IMR-90 (cell line): ENCODE measurements at regions not wholly inside any gene's neighbourhood (a gene's known extent, or its start where the extent isn't known, plus 50 kb on each side); places are given as distances from the start of the nearest gene placed in this dataset.

Source experiments
- ATAC-seq: fragments of 200-7000 bp; cut with Tn5 transposase; 2 replicates; pipeline ENCODE4 v1.9.1; 2020; ENCODE audit warnings: low read depth, mild to moderate bottlenecking, moderate library complexity
- BruUV-seq: library from RNA; stranded (reverse); fragments of 400-500 nt; replicated peaks from 2 replicates; lab custom pipeline; 2021; lab: Mats Ljungman, UMichigan
- CTCF ChIA-PET: fragments of 300-600 bp; formaldehyde crosslinking; extraction: SDS; loops from one replicate; lab custom pipeline; 2021; ENCODE audit warnings: antibody characterized with exemption; lab: Yijun Ruan, JAX
- POLR2A ChIA-PET: fragments of 300-600 bp; sonication (Branson Sonifier 250); formaldehyde crosslinking; loops from one replicate; lab custom pipeline; 2022; ENCODE audit warnings: antibody characterized with exemption; ENCODE audit not compliant: unreplicated experiment; lab: Charles Lee
- DNase-seq: peaks from one replicate; pipeline ENCODE4 v3.0.0; 2013
- H2AFZ ChIP-seq: replicated peaks from 2 replicates; pipeline ENCODE3; 2013; ENCODE audit warnings: low read length, mild to moderate bottlenecking; ENCODE audit not compliant: poor library complexity
- H2AK5ac ChIP-seq: 2 replicates; pipeline ENCODE4 v1.6.1; 2013; ENCODE audit warnings: low read depth, low read length, inconsistent platforms
- H2AK9ac ChIP-seq: replicated peaks from 2 replicates; pipeline ENCODE3; 2013; ENCODE audit warnings: mild to moderate bottlenecking, low read depth, low read length, moderate library complexity; ENCODE audit not compliant: poor library complexity
- H2BK120ac ChIP-seq: 2 replicates; pipeline ENCODE4 v1.6.1; 2013; ENCODE audit warnings: low read depth, low read length, inconsistent platforms
- H2BK15ac ChIP-seq: 3 replicates; pipeline ENCODE4 v1.6.1; 2013; ENCODE audit warnings: low read depth, low read length, inconsistent platforms
- H2BK20ac ChIP-seq: 2 replicates; pipeline ENCODE4 v1.6.1; 2013; ENCODE audit warnings: low read depth, mild to moderate bottlenecking, inconsistent platforms, low read length, moderate library complexity
- H2BK5ac ChIP-seq: 2 replicates; pipeline ENCODE4 v1.6.1; 2013; ENCODE audit warnings: mild to moderate bottlenecking, low read depth, low read length, inconsistent platforms; ENCODE audit not compliant: poor library complexity, severe bottlenecking
- H3K14ac ChIP-seq: replicated peaks from 2 replicates; pipeline ENCODE4 v1.6.1; 2013; ENCODE audit warnings: low read depth, low read length, inconsistent platforms
- H3K18ac ChIP-seq: 2 replicates; pipeline ENCODE4 v1.6.1; 2013; ENCODE audit warnings: low read depth, low read length, control low read depth
- H3K23ac ChIP-seq: 2 replicates; pipeline ENCODE4 v1.6.1; 2013; ENCODE audit warnings: low read depth, low read length, inconsistent platforms
- H3K27ac ChIP-seq: 2 replicates; pipeline ENCODE4 v1.5.1; 2013; ENCODE audit warnings: mild to moderate bottlenecking, control low read depth, low read length; ENCODE audit not compliant: insufficient read depth
- H3K27me3 ChIP-seq: 2 replicates; pipeline ENCODE4 v1.6.1; 2013; ENCODE audit warnings: low read length; ENCODE audit not compliant: control insufficient read depth, insufficient read depth
- H3K36me3 ChIP-seq: 2 replicates; pipeline ENCODE4 v1.6.1; 2013; ENCODE audit warnings: low read length, mixed read lengths; ENCODE audit not compliant: control insufficient read depth, insufficient read depth
- H3K4ac ChIP-seq: 2 replicates; pipeline ENCODE4 v1.6.1; 2013; ENCODE audit warnings: low read depth, low read length, inconsistent platforms
- H3K4me1 ChIP-seq: 2 replicates; pipeline ENCODE4 v1.6.1; 2013; ENCODE audit warnings: low read length, mixed read lengths; ENCODE audit not compliant: control insufficient read depth, insufficient read depth
- H3K4me2 ChIP-seq: 2 replicates; pipeline ENCODE4 v1.6.1; 2013; ENCODE audit warnings: low read depth, mild to moderate bottlenecking, control low read depth, low read length, moderate library complexity
- H3K4me3 ChIP-seq: 2 replicates; pipeline ENCODE4 v1.5.1; 2013; ENCODE audit warnings: low read depth, mild to moderate bottlenecking, control low read depth, low read length, moderate library complexity; ENCODE audit not compliant: insufficient read depth
- H3K56ac ChIP-seq: 2 replicates; pipeline ENCODE4 v1.6.1; 2013; ENCODE audit warnings: low read length, inconsistent platforms; ENCODE audit not compliant: insufficient read depth; ENCODE audit errors: extremely low read depth
- H3K79me1 ChIP-seq, 2 experiments: 2 replicates each; pipeline ENCODE4 v1.6.1; 2013; ENCODE audit warnings: low read length in 2 of 2, inconsistent platforms in 1 of 2, low read depth in 1 of 2
- H3K9ac ChIP-seq: 2 replicates; pipeline ENCODE4 v1.6.1; 2013; ENCODE audit warnings: low read depth, low read length, control low read depth
- H3K9me1 ChIP-seq: 2 replicates; pipeline ENCODE4 v1.6.1; 2013; ENCODE audit warnings: low read length, inconsistent platforms; ENCODE audit not compliant: insufficient read depth
- H3K9me3 ChIP-seq: 2 replicates; pipeline ENCODE4 v1.6.1; 2013; ENCODE audit warnings: low read length; ENCODE audit not compliant: control insufficient read depth, insufficient read depth
- H4K20me1 ChIP-seq: 2 replicates; pipeline ENCODE4 v1.6.1; 2013; ENCODE audit warnings: low read length, inconsistent platforms; ENCODE audit not compliant: insufficient read depth
- H4K5ac ChIP-seq: 2 replicates; pipeline ENCODE4 v1.6.1; 2013; ENCODE audit warnings: mild to moderate bottlenecking, low read depth, low read length, control low read depth
- H4K8ac ChIP-seq, 2 experiments: 2 replicates each; pipeline ENCODE4 v1.6.1; 2013; ENCODE audit warnings: low read depth in 2 of 2, low read length in 2 of 2, control low read depth in 1 of 2, inconsistent platforms in 1 of 2
- H4K91ac ChIP-seq: 2 replicates; pipeline ENCODE4 v1.6.1; 2013; ENCODE audit warnings: low read depth, low read length, inconsistent platforms; ENCODE audit not compliant: insufficient read depth
- BHLHE40 ChIP-seq: fragments of 150-350 bp; IDR thresholded peaks from 2 replicates; pipeline ENCODE4 v1.6.1; 2016; ENCODE audit warnings: mild to moderate bottlenecking, low read depth, low read length
- CEBPB ChIP-seq: IDR thresholded peaks from 2 replicates; pipeline ENCODE4 v1.6.1; 2012; ENCODE audit warnings: low read depth, low read length, improper control_type of control experiment
- CHD1 ChIP-seq: IDR thresholded peaks from 2 replicates; pipeline ENCODE4 v1.6.1; 2012; ENCODE audit warnings: low read depth, low read length, improper control_type of control experiment
- CTCF ChIP-seq: conservative IDR thresholded peaks from 2 replicates; pipeline ENCODE4 v1.5.1; 2012; ENCODE audit warnings: mild to moderate bottlenecking, low read depth, low read length, improper control_type of control experiment
- ELK1 ChIP-seq: fragments of 150-350 bp; IDR thresholded peaks from 2 replicates; pipeline ENCODE4 v1.6.1; 2016; ENCODE audit warnings: low read depth, mild to moderate bottlenecking, low read length, moderate library complexity, borderline replicate concordance
- FOS ChIP-seq: fragments of 150-350 bp; IDR thresholded peaks from 2 replicates; pipeline ENCODE4 v1.6.1; 2016; ENCODE audit warnings: low read depth, low read length
- MAFK ChIP-seq: IDR thresholded peaks from 2 replicates; pipeline ENCODE4 v1.6.1; 2012; ENCODE audit warnings: low read depth, low read length, improper control_type of control experiment
- MAZ ChIP-seq: IDR thresholded peaks from 2 replicates; pipeline ENCODE4 v1.6.1; 2012; ENCODE audit warnings: low read depth, mild to moderate bottlenecking, low read length, improper control_type of control experiment, moderate library complexity, borderline replicate concordance
- MXI1 ChIP-seq: IDR thresholded peaks from 2 replicates; pipeline ENCODE4 v1.6.1; 2012; ENCODE audit warnings: low read depth, mild to moderate bottlenecking, low read length, moderate library complexity, borderline replicate concordance
- NFE2L2 ChIP-seq: fragments of 150-350 bp; IDR thresholded peaks from 2 replicates; pipeline ENCODE4 v1.6.1; 2016; ENCODE audit warnings: low read depth, mild to moderate bottlenecking, low read length
- POLR2A ChIP-seq: IDR thresholded peaks from 2 replicates; pipeline ENCODE4 v1.6.1; 2012; ENCODE audit warnings: mild to moderate bottlenecking, low read depth, low read length
- RAD21 ChIP-seq: IDR thresholded peaks from 2 replicates; pipeline ENCODE4 v1.6.1; 2012; ENCODE audit warnings: low read length, improper control_type of control experiment
- RCOR1 ChIP-seq: IDR thresholded peaks from 2 replicates; pipeline ENCODE4 v1.6.1; 2012; ENCODE audit warnings: mild to moderate bottlenecking, low read length, improper control_type of control experiment; ENCODE audit not compliant: insufficient replicate concordance
- RFX5 ChIP-seq: IDR thresholded peaks from 2 replicates; pipeline ENCODE4 v1.8.0; 2012; ENCODE audit warnings: low read depth, mild to moderate bottlenecking, low read length, moderate library complexity
- SMC3 ChIP-seq: fragments of 150-350 bp; IDR thresholded peaks from 2 replicates; pipeline ENCODE4 v1.6.1; 2016; ENCODE audit warnings: low read depth, mild to moderate bottlenecking, antibody characterized with exemption, low read length, moderate library complexity
- USF2 ChIP-seq: fragments of 150-350 bp; IDR thresholded peaks from 2 replicates; pipeline ENCODE4 v1.6.1; 2017; ENCODE audit warnings: mild to moderate bottlenecking, antibody characterized with exemption, low read length, low read depth
- WGBS, 2 experiments: methylation state at CpG; one replicate each; pipeline versions ENCODE4 v1.1.5 to v1.1.7; 2013; ENCODE audit warnings: missing lambda C conversion rate in 2 of 2; ENCODE audit not compliant: insufficient read length in 1 of 2; ENCODE audit errors: extremely low coverage in 2 of 2; 5-methylcytosine and 5-hydroxymethylcytosine counted together
- dilution Hi-C: fragments of 300-500 bp; cut with HindIII; formaldehyde crosslinking; loops from one replicate; pipeline ENCODE4 v1.14.3; 2018; ENCODE audit warnings: low sequenced_read_pairs; ENCODE audit not compliant: unreplicated experiment
- in situ Hi-C: fragments of 300-500 bp; cut with MboI; formaldehyde crosslinking; loops from 3 replicates; pipeline ENCODE4 v1.14.3; 2019; ENCODE audit warnings: low sequenced_read_pairs, inconsistent platforms, mixed read lengths
- intact Hi-C: fragments of 100-400 bp; cut with micrococcal nuclease; formaldehyde crosslinking; loops from 2 replicates; pipeline ENCODE4 v1.10.0; 2022

- Histone ChIP-seq H4K5ac (no peak overlapping the region), H4K91ac (no peak overlapping the region), H2BK5ac (no peak overlapping the region), H3K4me3 (no peak overlapping the region), H2AK5ac (no peak overlapping the region), H3K4me1 (no peaks in the 10 kb centered on the region; the same call in 1 of the 2 replicates), H3K56ac (no peak overlapping the region), H3K4me2 (no peak overlapping the region), H3K14ac (no peak overlapping the region), H3K9me1 (peaks cover 5% of the 10 kb centered on the region), H3K9me3 (peaks cover 6% of the 10 kb centered on the region; the same call in 1 of the 2 replicates), H3K9ac (no peak overlapping the region), H3K18ac (no peak overlapping the region), H2BK15ac (no peak overlapping the region), H2BK20ac (no peak overlapping the region), H3K4ac (no peak overlapping the region), H3K36me3 (no peaks in the 10 kb centered on the region), H2BK120ac (no peak overlapping the region), H3K23ac (no peak overlapping the region), H2AFZ (no peak overlapping the region), H3K27me3 (peaks cover 3% of the 10 kb centered on the region), H4K8ac (no peak overlapping the region), H2AK9ac (no peak overlapping the region), H4K20me1 (0 out of 2 replicates have a peak, but pooled peaks cover 4% of the 10 kb centered on the region), H3K79me1 (no peaks in the 10 kb centered on the region), H3K27ac (no peak overlapping the region)
- ChIA-PET POLR2A (no interaction called here), CTCF (no interaction called here)
- 100% methylated on average over 2 of the region's 15 CpGs; no CpG with 5 or more reads in 1 of the 2 experiments for WGBS, 2 experiments
- no TSS peak for BruUV-seq
- no peak for TF ChIP-seq CEBPB
- no peak for TF ChIP-seq RFX5
- no peak for TF ChIP-seq BHLHE40
- no peak for TF ChIP-seq SMC3
- TF ChIP-seq MXI1: no peak
- no peak for TF ChIP-seq USF2
- no peak for TF ChIP-seq MAFK
- no peak for TF ChIP-seq POLR2A
- TF ChIP-seq NFE2L2: no peak
- no peak for TF ChIP-seq FOS
- no peak for TF ChIP-seq RCOR1
- TF ChIP-seq CHD1: no peak
- TF ChIP-seq MAZ: no peak
- TF ChIP-seq RAD21: no peak
- no peak for TF ChIP-seq ELK1
- no peak for TF ChIP-seq CTCF
- DNase-seq (no peak), ATAC-seq (no peak)
- dilution Hi-C loops: no loop called here
- intact Hi-C loops: no loop called here
- in situ Hi-C loops: no loop called here
These were observed 190.5 kb downstream of the DACT1 start for GRCh38 chr14:58828298-58828697.
